ENCODE measurements at regions not wholly inside any gene's neighbourhood (a gene's known extent, or its start where the extent isn't known, plus 50 kb on each side); places are given as distances from the start of the nearest gene placed in this dataset.

DNA sequence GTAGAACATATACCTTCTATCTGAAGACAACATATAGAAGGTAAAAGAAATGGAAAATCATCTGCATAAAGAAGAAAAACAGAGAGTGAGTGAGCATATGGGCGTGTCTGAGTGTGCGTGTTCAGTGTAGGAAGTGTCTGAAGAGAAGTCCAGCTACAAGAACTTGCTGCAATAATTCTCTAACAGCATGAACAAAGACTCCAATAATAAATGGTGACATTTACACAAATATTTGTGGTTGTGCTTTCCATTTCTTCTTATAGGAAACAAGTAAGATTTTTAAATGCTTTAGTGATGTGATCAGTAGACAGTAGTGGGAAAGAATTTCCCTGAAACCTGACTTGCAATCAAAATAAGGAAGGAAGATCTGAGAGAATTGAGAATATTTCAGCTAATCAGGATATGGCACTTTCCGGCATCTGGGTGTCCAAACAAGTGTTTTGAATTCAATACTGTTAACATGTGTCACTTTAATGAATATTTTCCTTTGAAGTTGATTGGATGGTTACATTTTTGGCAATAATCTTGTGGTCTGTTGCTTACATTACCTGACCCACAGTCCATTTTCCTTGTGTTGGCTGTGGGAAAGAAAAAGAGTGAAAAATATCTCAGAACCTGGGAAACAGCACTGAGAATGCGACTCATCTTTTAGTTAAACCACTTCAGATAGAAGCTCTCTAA lies 154.0 kb downstream of the TGFB2 start:
- Histone ChIP-seq H3K4me1 (ENCODE audit: low read depth, poor library complexity, severe bottlenecking) (peaks cover 34% of the 10 kb centered on the region), H2AFZ (ENCODE audit: low read depth) (no peak overlapping the region), H3K36me3 (ENCODE audit: insufficient read depth) (no peaks in the 10 kb centered on the region), H3K27me3 (ENCODE audit: insufficient read depth, low read depth) (no peaks in the 10 kb centered on the region), H3K9ac (no peak overlapping the region), H3K4me2 (no peak overlapping the region), H3K79me2 (ENCODE audit: insufficient read depth, low read depth) (no peaks in the 10 kb centered on the region), H3K27ac (no peak overlapping the region), H3K4me3 (IDR thresholded peaks at IDR 0.05; ENCODE audit: insufficient read depth, low read depth, low read length) (no peak overlapping the region), H4K20me1 (ENCODE audit: insufficient read depth) (no peaks in the 10 kb centered on the region)
- TF ChIP-seq, protein P1, sequence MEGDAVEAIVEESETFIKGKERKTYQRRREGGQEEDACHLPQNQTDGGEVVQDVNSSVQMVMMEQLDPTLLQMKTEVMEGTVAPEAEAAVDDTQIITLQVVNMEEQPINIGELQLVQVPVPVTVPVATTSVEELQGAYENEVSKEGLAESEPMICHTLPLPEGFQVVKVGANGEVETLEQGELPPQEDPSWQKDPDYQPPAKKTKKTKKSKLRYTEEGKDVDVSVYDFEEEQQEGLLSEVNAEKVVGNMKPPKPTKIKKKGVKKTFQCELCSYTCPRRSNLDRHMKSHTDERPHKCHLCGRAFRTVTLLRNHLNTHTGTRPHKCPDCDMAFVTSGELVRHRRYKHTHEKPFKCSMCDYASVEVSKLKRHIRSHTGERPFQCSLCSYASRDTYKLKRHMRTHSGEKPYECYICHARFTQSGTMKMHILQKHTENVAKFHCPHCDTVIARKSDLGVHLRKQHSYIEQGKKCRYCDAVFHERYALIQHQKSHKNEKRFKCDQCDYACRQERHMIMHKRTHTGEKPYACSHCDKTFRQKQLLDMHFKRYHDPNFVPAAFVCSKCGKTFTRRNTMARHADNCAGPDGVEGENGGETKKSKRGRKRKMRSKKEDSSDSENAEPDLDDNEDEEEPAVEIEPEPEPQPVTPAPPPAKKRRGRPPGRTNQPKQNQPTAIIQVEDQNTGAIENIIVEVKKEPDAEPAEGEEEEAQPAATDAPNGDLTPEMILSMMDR (conservative IDR thresholded peaks at IDR 0.05; ENCODE audit: low read depth, low read length) = no peak

DNA sequence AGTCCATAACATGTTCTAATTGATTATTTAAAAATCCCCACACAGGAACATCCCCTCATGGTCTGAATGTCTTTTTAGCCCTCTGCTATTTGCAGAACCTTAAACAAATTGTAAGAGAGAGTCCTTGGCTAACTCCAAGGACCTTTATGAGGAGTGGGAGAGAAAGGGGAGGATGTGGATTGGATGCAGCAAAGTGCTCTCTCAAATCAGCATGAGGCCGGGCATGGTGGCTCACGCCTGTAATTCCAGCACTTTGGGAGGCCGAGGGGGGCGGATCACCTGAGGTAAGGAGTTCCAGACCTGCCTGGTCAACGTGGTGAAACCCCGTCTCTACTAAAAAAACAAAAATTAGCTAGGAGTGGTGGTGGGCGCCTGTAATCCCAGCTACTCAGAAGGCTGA lies 154.8 kb downstream of the TGFB2 start:
- no peak overlapping the region for H3K4me2 ChIP-seq
- H3K36me3 ChIP-seq (ENCODE audit: insufficient read depth) = no peaks in the 10 kb centered on the region
- H3K79me2 ChIP-seq (ENCODE audit: insufficient read depth, low read depth) = no peaks in the 10 kb centered on the region
- H3K4me3 ChIP-seq (IDR thresholded peaks at IDR 0.05; ENCODE audit: insufficient read depth, low read depth, low read length) = no peak overlapping the region
- no peak overlapping the region for H2AFZ ChIP-seq (ENCODE audit: low read depth)
- H3K27ac ChIP-seq = no peak overlapping the region
- H3K4me1 ChIP-seq (ENCODE audit: low read depth, poor library complexity, severe bottlenecking) = peaks cover 27% of the 10 kb centered on the region
- no peak overlapping the region for H3K9ac ChIP-seq
- TF ChIP-seq, protein P1 (conservative IDR thresholded peaks at IDR 0.05; ENCODE audit: low read depth, low read length) = no peak
- H4K20me1 ChIP-seq (ENCODE audit: insufficient read depth) = no peaks in the 10 kb centered on the region
- H3K27me3 ChIP-seq (ENCODE audit: insufficient read depth, low read depth) = no peaks in the 10 kb centered on the region

DNA sequence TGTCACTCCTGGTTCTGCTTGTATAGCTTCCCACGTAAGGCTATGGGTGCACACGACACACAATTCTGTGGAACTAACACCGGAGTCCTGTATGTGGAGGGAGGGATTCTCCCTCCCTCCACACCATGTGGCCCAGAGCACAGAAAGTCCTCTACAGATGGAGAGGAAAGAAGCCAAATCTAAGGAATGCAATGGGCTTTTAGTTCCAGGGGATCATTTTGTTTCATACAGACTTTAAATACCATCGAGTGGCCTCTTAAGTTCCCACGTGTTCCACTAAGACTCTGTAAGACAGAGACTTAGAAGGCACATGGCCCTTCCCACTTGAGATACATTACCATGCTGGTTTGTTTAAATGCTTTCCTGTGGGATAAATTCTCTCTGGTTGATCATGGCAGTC lies 156.0 kb downstream of the TGFB2 start:
- no peak overlapping the region for H3K9ac ChIP-seq
- TF ChIP-seq, protein P1 (conservative IDR thresholded peaks at IDR 0.05; ENCODE audit: low read depth, low read length) = no peak
- no peaks in the 10 kb centered on the region for H3K27me3 ChIP-seq (ENCODE audit: insufficient read depth, low read depth)
- H4K20me1 ChIP-seq (ENCODE audit: insufficient read depth) = no peaks in the 10 kb centered on the region
- H3K4me3 ChIP-seq (IDR thresholded peaks at IDR 0.05; ENCODE audit: insufficient read depth, low read depth, low read length) = no peak overlapping the region
- H3K79me2 ChIP-seq (ENCODE audit: insufficient read depth, low read depth) = no peaks in the 10 kb centered on the region
- peaks cover 14% of the 10 kb centered on the region for H3K4me1 ChIP-seq (ENCODE audit: low read depth, poor library complexity, severe bottlenecking)
- no peaks in the 10 kb centered on the region for H3K36me3 ChIP-seq (ENCODE audit: insufficient read depth)
- no peak overlapping the region for H3K27ac ChIP-seq
- H3K4me2 ChIP-seq = no peak overlapping the region
- H2AFZ ChIP-seq (ENCODE audit: low read depth) = no peak overlapping the region

DNA sequence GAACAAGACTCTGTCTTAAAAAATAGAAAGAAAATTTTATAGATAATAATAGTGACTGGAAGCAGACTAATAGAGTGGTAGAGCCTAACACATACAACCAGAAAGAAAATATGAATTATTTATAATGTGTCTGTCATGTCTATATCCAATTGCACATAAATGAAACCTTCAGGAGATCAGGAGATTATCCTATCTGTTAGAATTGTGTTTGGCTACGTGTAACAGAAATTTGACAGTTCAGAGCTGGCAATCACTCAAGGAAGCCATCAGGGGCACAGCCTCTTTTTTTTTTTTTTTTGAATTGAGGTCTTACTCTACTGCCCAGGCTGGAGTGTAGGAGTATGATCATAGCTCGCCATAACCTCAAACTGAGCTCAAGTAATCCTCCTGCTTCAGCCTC lies 157.2 kb downstream of the TGFB2 start:
- Histone ChIP-seq H3K27ac (no peak overlapping the region), H3K36me3 (ENCODE audit: insufficient read depth) (no peaks in the 10 kb centered on the region), H3K4me1 (ENCODE audit: low read depth, poor library complexity, severe bottlenecking) (peaks cover 5% of the 10 kb centered on the region), H2AFZ (ENCODE audit: low read depth) (no peak overlapping the region), H4K20me1 (ENCODE audit: insufficient read depth) (no peaks in the 10 kb centered on the region), H3K9ac (no peak overlapping the region), H3K4me3 (IDR thresholded peaks at IDR 0.05; ENCODE audit: insufficient read depth, low read depth, low read length) (no peak overlapping the region), H3K4me2 (no peak overlapping the region), H3K79me2 (ENCODE audit: insufficient read depth, low read depth) (no peaks in the 10 kb centered on the region), H3K27me3 (ENCODE audit: insufficient read depth, low read depth) (no peaks in the 10 kb centered on the region)
- TF ChIP-seq, protein P1 (conservative IDR thresholded peaks at IDR 0.05; ENCODE audit: low read depth, low read length) = no peak

All from KMS-11 (cell line).